ENCODE measurements at regions not wholly inside any gene's neighbourhood (a gene's known extent, or its start where the extent isn't known, plus 50 kb on each side); places are given as distances from the start of the nearest gene placed in this dataset.
"Not testable (repeated sequence)": the region's sequence is repeated elsewhere in the genome, so short reads cannot be mapped to it uniquely, and the experiment has no call there.

DNA sequence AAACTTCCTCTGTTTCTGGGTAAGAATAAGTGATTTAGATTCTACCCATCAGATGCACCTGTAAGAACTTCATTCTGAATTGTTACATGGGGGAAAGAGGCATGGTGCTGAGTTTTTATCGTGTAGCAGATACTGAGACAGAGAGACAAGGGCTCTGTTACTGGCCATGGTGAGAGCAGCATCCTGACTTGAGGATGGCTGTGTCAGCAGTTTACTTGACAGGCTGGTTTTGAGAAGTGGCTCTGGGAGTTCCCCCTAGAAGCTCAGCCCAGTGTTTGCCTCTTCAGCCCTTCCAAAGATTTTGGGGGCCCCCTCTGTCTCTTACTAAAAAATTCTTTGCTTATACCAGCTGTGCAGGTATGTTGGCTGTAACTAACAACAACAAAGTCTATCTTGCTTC is 510.5 kb downstream of the LRRC70 start:
- no peak for DNase-seq

- DNase-seq, result no peak
Measured at GRCh38 chr5:63085561-63085960, 506.9 kb downstream of the LRRC70 start.

DNA sequence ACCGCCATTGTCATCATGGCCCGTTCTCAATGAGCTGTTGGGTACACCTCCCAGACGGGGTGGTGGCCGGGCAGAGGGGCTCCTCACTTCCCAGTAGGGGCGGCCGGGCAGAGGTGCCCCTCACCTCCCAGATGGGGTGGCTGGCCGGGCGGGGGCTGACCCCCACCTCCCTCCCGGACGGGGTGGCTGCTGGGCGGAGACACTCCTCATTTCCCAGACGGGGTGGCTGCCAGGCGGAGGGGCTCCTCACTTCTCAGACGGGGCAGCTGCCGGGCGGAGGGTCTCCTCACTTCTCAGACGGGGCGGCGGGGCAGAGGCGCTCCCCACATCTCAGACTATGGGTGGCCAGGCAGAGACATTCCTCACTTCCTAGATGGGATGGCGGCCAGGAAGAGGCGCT is 505.1 kb downstream of the LRRC70 start:
- DNase-seq, result not testable (repeated sequence)

- no peak for DNase-seq
Measured at GRCh38 chr5:63081402-63081801, 502.8 kb downstream of the LRRC70 start.

DNA sequence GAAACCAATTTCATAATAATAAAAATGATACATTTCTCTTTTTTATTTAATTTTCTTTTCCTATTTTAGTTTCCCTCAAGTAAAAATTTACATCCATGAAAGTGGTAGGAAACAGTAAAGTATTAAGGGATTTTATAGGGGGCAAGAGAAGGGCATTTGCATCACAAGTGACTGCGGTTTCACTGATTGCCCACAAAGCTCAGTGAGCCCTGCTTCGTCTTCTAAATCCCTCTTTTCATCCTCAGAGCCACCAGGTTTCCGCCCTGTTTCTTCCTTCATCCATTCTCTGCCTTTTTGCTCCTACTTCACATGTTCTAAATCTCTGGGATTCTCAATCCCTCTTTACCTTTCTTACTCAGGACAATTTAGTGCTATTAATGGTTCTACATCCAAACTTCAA is 491.4 kb downstream of the LRRC70 start:
- no peak for DNase-seq

GRCh38 chr5:63055421-63055820 is 476.8 kb downstream of the LRRC70 start:
- DNase-seq, result no peak

DNA sequence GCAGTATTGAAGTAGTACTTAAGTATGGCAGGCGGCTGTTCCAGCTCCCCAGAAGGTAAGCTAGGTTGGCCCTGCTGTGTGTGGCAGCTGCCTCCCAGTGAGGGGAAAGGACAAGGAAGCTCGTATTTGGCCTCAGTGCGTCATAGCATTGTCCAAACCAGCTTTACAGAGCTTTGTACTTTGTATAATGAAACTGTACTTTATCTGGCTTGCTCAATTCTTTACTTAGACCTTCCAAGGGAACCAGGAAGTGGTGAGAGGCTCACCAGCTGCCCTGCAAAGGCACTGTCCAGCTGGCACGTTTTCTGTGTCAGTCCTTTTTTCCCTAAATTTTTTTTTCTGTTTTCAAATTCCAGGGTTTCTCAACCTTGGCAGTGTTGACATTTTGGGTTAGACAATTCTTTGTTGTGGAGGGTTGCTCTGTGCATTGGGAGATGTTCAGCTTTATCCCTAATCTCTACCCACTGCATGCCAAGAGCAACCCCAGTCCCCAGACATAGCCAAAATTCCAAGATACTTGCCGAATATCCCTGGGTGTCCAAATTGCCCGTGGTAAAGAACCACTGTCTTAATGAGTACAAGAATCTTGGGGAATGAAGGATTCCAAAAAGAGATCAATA is 474.5 kb downstream of the LRRC70 start:
- DNase-seq, result no peak

GRCh38 chr5:63050916-63051315 is 472.3 kb downstream of the LRRC70 start:
- no peak for DNase-seq

- no peak for DNase-seq
Measured at GRCh38 chr5:63049935-63050334, 471.3 kb downstream of the LRRC70 start.

- DNase-seq, result no peak
Measured at GRCh38 chr5:63043792-63044191, 465.2 kb downstream of the LRRC70 start.

DNA sequence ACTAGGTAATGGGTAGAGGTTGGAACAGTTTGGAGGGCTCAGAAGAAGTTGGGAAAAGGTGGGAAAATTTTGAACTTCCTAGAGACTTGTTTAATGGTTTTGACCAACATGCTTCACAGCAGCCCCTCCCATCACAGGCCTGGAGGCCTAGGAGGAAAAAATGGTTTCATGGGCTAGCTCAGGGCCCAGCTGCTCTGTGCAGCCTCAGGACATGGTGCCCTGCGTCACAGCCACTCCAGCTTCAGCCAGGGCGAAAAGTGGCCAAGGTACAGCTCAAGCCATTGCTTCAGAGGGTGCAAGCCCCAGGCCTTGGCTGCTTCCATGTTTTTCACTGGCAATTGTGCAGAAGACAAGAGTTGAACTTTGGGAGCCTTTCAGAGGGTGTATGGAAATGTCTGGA is 453.7 kb downstream of the LRRC70 start:
- no peak for DNase-seq

GRCh38 chr5:63029891-63030290 is 451.3 kb downstream of the LRRC70 start:
- DNase-seq, result no peak

DNA sequence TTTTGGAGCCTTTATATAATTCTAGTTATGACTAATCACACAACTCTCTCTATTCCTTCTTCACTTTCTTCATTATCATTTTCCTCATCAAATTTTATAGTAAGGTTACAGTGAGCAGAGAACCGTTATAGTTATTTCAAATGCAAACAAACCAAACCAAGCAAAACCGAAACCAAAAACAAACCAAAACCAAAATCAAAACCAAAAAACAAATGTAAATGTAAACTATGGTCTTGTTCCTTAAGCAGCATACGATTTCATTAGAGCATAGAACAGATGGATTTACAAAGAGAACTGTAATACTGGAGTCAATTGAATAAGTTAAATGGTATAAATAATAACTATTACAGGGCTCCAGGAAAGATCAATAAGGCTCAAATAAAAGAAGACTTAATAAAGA is 447.1 kb downstream of the LRRC70 start:
- no peak for DNase-seq

DNA sequence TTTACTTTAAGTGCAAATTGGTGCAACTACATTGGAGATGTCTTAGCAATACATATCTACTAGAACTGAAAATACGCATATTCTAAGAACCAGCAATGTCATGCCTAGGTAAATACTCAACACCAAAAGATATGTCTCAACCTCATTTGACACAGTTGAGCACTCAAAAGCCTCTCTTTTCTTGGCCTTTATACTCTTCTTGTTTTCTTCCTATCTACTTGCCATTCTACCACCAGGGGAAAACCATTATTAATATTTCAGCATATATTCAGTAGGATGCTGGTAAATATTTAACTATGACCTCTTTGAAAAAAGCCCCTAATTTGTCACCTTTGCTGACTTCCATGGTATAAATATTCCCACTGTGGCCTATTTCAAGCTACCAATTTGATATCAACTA is 443.8 kb downstream of the LRRC70 start:
- DNase-seq, result no peak

DNA sequence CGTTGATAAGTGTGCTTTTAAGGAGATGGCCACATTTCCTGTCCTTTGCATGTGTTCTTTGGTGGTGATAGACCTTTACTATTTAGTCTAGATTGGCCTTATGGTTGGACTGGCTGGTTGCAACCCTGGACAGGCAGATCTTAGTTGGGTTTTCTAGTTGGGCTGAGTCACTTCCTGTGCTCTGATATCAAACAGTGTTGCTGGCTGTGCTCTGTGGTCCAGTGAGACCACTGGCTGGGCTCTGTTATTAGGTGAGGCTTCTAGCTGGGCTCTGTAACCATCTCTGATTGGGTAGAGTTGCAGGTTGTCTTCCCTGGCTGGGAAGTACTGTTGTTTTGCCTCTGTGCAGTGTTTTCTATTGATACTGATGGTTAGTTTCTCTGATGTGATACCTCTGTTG is 432.5 kb downstream of the LRRC70 start:
- DNase-seq, result no peak

DNA sequence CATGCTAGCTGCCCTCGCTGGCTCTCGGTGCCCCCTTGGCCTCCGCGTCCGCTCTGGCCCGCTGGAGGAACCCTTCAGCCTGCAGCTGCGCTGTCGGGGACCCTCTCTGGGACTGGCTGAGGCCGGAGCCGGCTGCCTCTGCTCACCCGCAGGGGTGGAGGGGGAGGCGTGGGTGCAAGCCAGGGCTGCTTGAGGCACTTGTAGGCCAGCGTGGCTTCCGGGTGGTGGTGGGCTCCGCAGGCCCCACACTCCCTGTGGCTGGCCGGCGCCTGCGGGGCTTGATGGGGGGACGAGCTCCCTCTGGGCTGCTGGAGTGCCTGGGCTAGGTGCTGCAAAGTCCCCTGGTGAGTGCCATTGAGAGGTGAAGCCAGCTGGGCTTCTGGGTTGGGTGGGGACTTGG is 429.6 kb downstream of the LRRC70 start:
- DNase-seq, result no peak

- not testable (repeated sequence) for DNase-seq
Measured at GRCh38 chr5:62994842-62995241, 416.2 kb downstream of the LRRC70 start.

GRCh38 chr5:62985749-62986148 is 407.1 kb downstream of the LRRC70 start:
- no peak for DNase-seq

GRCh38 chr5:62982348-62982747 is 403.7 kb downstream of the LRRC70 start:
- no peak for DNase-seq

DNA sequence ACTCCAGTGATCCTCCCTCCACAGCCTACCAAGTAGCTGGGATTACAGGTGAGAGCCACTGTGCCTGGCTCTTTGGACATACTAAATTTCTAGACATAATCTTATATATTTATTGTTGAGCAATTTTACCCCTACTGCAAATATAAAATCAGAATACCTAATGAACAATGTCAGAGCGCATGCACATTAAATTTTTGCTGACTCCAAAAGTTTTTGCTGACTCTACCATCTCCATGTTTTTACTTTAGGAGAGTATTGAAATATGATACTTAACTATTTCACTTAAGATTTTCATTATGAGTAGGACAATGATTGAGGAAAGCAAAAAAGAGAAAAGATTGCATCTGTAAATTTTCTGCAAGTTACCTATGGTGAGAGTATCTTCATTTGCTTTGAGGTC is 402.3 kb downstream of the LRRC70 start:
- no peak for DNase-seq

- DNase-seq, result no peak
Measured at GRCh38 chr5:62979472-62979871, 400.9 kb downstream of the LRRC70 start.

DNA sequence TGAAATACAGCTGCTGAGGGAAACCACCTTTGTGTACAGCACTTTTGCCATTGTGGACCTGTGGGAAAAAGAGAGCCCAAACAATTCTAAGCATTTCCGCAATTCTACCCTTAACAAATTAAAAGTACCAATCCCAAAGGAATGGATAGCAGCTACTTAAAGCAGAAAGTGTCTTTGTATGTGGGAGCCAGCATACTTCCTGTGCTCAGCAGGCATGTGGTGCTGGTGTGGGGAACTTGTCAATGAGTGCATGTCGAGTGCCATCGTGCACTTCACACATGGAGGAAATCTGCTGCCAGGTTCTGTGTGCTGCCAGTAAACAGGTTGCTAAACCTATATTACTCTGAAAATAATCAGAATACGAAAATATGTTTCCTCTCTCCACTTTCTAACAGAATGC is 399.0 kb downstream of the LRRC70 start:
- no peak for DNase-seq

DNA sequence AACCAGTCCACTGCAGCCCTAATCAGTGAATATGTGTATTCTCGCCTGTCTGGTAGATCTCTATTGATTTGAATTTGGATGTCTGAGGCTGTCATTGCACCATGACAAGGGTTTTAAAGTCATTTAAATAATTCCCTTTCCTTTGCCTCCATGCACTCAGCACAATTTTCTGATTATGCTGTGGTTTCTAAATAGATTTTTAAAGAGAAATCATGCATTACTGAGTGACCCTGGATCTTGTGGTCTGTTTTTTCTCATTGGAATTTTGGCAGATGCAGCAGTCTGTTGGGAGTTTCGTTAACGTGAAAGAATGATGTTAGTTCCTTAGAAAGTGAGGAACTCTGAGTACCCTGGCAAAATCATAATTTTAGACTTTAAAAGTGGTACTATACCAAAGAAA is 396.0 kb downstream of the LRRC70 start:
- DNase-seq, result no peak

- no peak for DNase-seq
Measured at GRCh38 chr5:62969409-62970120, 390.9 kb downstream of the LRRC70 start.

- no peak for DNase-seq
Measured at GRCh38 chr5:62964428-62964827, 385.8 kb downstream of the LRRC70 start.

Measured in stimulated activated CD4-positive, alpha-beta T cell treated with anti-CD3 and anti-CD28 coated beads, Interleukin-15, amount 100 ng/mL, for 24 hours (primary cell).